Upper lobe of left lung (tissue), 4 donors: ENCODE measurements at regions not wholly inside any gene's neighbourhood (a gene's known extent, or its start where the extent isn't known, plus 50 kb on each side); places are given as distances from the start of the nearest gene placed in this dataset.

Experiments
- CTCF ChIP-seq, 6 experiments: fragments of 450-650 bp in 4 of 6; fragments of 200-600 bp in 2 of 6; sonication (generic) in 2 of 6; IDR thresholded peaks; one replicate each; pipeline ENCODE4 v1.5.1; 2016 to 2019; ENCODE audit warnings: antibody characterized with exemption in 6 of 6
- POLR2A ChIP-seq, 4 donors: fragments of 450-650 bp; IDR thresholded peaks; one replicate each; pipeline ENCODE4 v1.5.1; 2016 to 2017; ENCODE audit warnings: antibody characterized with exemption in 4 of 4, mild to moderate bottlenecking in 2 of 4
- POLR2AphosphoS5 ChIP-seq, 2 donors: sonication (generic); formaldehyde crosslinking; IDR thresholded peaks; one replicate each; pipeline ENCODE4 v1.5.1; 2017; ENCODE audit warnings: antibody characterized with exemption in 2 of 2

DNA sequence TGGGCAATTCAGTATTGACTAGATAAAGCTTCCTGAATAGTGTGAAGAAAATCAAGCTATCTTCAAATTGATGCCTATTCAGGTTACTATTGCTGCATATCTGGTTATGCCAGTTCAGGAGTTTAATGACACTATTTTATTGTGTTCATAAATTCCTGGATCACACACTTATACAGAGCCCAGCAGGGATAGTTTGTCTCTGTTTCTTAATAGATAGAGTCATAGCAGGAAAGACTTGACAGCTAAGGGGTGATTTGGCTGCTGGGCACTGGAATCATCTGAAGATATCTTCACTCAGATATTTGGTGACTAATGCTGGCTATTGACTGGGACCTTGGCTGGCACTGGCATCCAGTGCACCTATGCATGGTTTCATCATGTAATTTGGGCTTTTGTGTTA lies 187.8 kb downstream of the PYDC2 start:
- TF ChIP-seq POLR2AphosphoS5 (IDR thresholded peaks at IDR 0.05) = no peak
- no peak for TF ChIP-seq CTCF (IDR thresholded peaks at IDR 0.05)
- TF ChIP-seq POLR2A (IDR thresholded peaks at IDR 0.05) = no peak
